Right hindlimb (tissue), 1 donor: ENCODE measurements at regions not wholly inside any gene's neighbourhood (a gene's known extent, or its start where the extent isn't known, plus 50 kb on each side); places are given as distances from the start of the nearest gene placed in this dataset.
"Not testable (repeated sequence)": the region's sequence is repeated elsewhere in the genome, so short reads cannot be mapped to it uniquely, and the experiment has no call there.

Experiments used
- DNase-seq: peaks from one replicate; pipeline ENCODE4 v3.0.0-alpha.2; 2018

GRCh38 chr10:80753612-80754011 lies 215.9 kb downstream of the SH2D4B start:
- DNase-seq = no peak

- DNase-seq = no peak
Observed at GRCh38 chr10:80755893-80756292, 218.2 kb downstream of the SH2D4B start.

GRCh38 chr10:80759693-80760092 lies 222.0 kb downstream of the SH2D4B start:
- DNase-seq = no peak

GRCh38 chr10:80760914-80761371 lies 223.2 kb downstream of the SH2D4B start:
- no peak for DNase-seq

GRCh38 chr10:80767963-80768362 lies 230.3 kb downstream of the SH2D4B start:
- DNase-seq = no peak

- no peak for DNase-seq
Observed at GRCh38 chr10:80769700-80770160, 232.0 kb downstream of the SH2D4B start.

GRCh38 chr10:80770239-80770638 lies 232.5 kb downstream of the SH2D4B start:
- DNase-seq = no peak

- no peak for DNase-seq
Observed at GRCh38 chr10:80771285-80771684, 233.6 kb downstream of the SH2D4B start.

- no peak for DNase-seq
Observed at GRCh38 chr10:80771902-80772555, 234.3 kb downstream of the SH2D4B start.

- DNase-seq = no peak
Observed at GRCh38 chr10:80772596-80772995, 234.9 kb downstream of the SH2D4B start.

GRCh38 chr10:80784695-80785094 lies 247.0 kb downstream of the SH2D4B start:
- no peak for DNase-seq

- DNase-seq = no peak
Observed at GRCh38 chr10:80786322-80786721, 248.6 kb downstream of the SH2D4B start.

- no peak for DNase-seq
Observed at GRCh38 chr10:80787952-80788351, 250.2 kb downstream of the SH2D4B start.

- no peak for DNase-seq
Observed at GRCh38 chr10:80794994-80795393, 257.3 kb downstream of the SH2D4B start.

- no peak for DNase-seq
Observed at GRCh38 chr10:80805343-80806020, 267.8 kb downstream of the SH2D4B start.

- no peak for DNase-seq
Observed at GRCh38 chr10:80814147-80814652, 276.5 kb downstream of the SH2D4B start.

- no peak for DNase-seq
Observed at GRCh38 chr10:80829151-80829550, 291.4 kb downstream of the SH2D4B start.

GRCh38 chr10:80829562-80829961 lies 291.9 kb downstream of the SH2D4B start:
- no peak for DNase-seq

GRCh38 chr10:80832693-80833092 lies 295.0 kb downstream of the SH2D4B start:
- not testable (repeated sequence) for DNase-seq

- peak; percentile 20 for DNase-seq
Observed at GRCh38 chr10:80855348-80855971, 317.8 kb downstream of the SH2D4B start.

- DNase-seq = no peak
Observed at GRCh38 chr10:80856186-80856585, 318.5 kb downstream of the SH2D4B start.

- DNase-seq = not testable (repeated sequence)
Observed at GRCh38 chr10:80859279-80859678, 321.6 kb downstream of the SH2D4B start.

- DNase-seq = no peak
Observed at GRCh38 chr10:80860719-80861118, 323.0 kb downstream of the SH2D4B start.

- no peak for DNase-seq
Observed at GRCh38 chr10:80861882-80862281, 324.2 kb downstream of the SH2D4B start.
